Liver (tissue), 7 donors: ENCODE measurements at regions not wholly inside any gene's neighbourhood (a gene's known extent, or its start where the extent isn't known, plus 50 kb on each side); places are given as distances from the start of the nearest gene placed in this dataset.

Experiments
- DNase-seq: peaks from one replicate; pipeline ENCODE4 v3.0.0-alpha.2; 2017; ENCODE audit warnings: low spot score
- H3K27ac ChIP-seq, 2 donors: one replicate each; pipeline ENCODE4 v1.7.0; 2013; ENCODE audit warnings: inconsistent platforms in 2 of 2, low read length in 2 of 2, control low read depth in 1 of 2, low read depth in 1 of 2, mild to moderate bottlenecking in 1 of 2
- H3K27me3 ChIP-seq, 4 donors: one replicate each; pipeline versions ENCODE4 v1.6.1 to v1.7.0; 2013; ENCODE audit warnings: low read length in 3 of 4, inconsistent platforms in 1 of 4, mild to moderate bottlenecking in 1 of 4, moderate library complexity in 1 of 4; ENCODE audit not compliant: control insufficient read depth in 4 of 4, insufficient read depth in 4 of 4
- H3K36me3 ChIP-seq, 4 donors: one replicate each; pipeline versions ENCODE4 v1.6.1 to v1.7.0; 2013; ENCODE audit warnings: low read length in 3 of 4, mild to moderate bottlenecking in 3 of 4, low read depth in 1 of 4, moderate library complexity in 1 of 4; ENCODE audit not compliant: control insufficient read depth in 4 of 4, insufficient read depth in 3 of 4
- H3K4me1 ChIP-seq, 4 donors: one replicate each; pipeline versions ENCODE4 v1.6.1 to v1.7.0; 2013; ENCODE audit warnings: low read length in 3 of 4, mild to moderate bottlenecking in 3 of 4, moderate library complexity in 1 of 4; ENCODE audit not compliant: control insufficient read depth in 4 of 4, insufficient read depth in 4 of 4
- H3K4me3 ChIP-seq, 3 donors: one replicate each; pipeline versions ENCODE4 v1.6.1 to v1.7.0; 2013; ENCODE audit warnings: low read length in 3 of 3, control low read depth in 1 of 3, low read depth in 1 of 3, mild to moderate bottlenecking in 1 of 3
- H3K9ac ChIP-seq, 2 donors: one replicate each; pipeline ENCODE4 v1.7.0; 2013; ENCODE audit warnings: low read length in 2 of 2, mild to moderate bottlenecking in 2 of 2, moderate library complexity in 2 of 2, control low read depth in 1 of 2, low read depth in 1 of 2
- H3K9me3 ChIP-seq, 4 donors: one replicate each; pipeline versions ENCODE4 v1.6.1 to v1.7.0; 2013; ENCODE audit warnings: low read length in 3 of 4; ENCODE audit not compliant: control insufficient read depth in 4 of 4
- EGR1 ChIP-seq, 2 donors: IDR thresholded peaks; 2 replicates each; pipeline ENCODE4 v1.6.1; 2016 to 2018; ENCODE audit warnings: antibody characterized with exemption in 2 of 2, low read depth in 2 of 2
- FOXA1 ChIP-seq: IDR thresholded peaks from 2 replicates; pipeline ENCODE4 v1.6.1; 2016; ENCODE audit warnings: antibody characterized with exemption
- FOXA2 ChIP-seq: IDR thresholded peaks from 2 replicates; pipeline ENCODE4 v1.6.1; 2016; ENCODE audit warnings: antibody characterized with exemption
- GABPA ChIP-seq, 2 donors: IDR thresholded peaks in 1 of 2; conservative IDR thresholded peaks in 1 of 2; 2 replicates each; pipeline ENCODE4 v1.6.1; 2016; ENCODE audit warnings: antibody characterized with exemption in 2 of 2, mild to moderate bottlenecking in 1 of 2, moderate library complexity in 1 of 2
- HNF4G ChIP-seq: IDR thresholded peaks from 2 replicates; pipeline ENCODE4 v1.6.1; 2016; ENCODE audit warnings: antibody characterized with exemption
- JUND ChIP-seq, 2 donors: IDR thresholded peaks; 2 replicates each; pipeline ENCODE4 v1.6.1; 2016; ENCODE audit warnings: antibody characterized with exemption in 2 of 2
- NR2F2 ChIP-seq: IDR thresholded peaks from 2 replicates; pipeline ENCODE4 v1.6.1; 2016; ENCODE audit warnings: antibody characterized with exemption
- RAD21 ChIP-seq, 2 donors: IDR thresholded peaks; 2 replicates each; pipeline ENCODE4 v1.6.1; 2016; ENCODE audit warnings: antibody characterized with exemption in 2 of 2, mild to moderate bottlenecking in 2 of 2
- RXRA ChIP-seq, 2 donors: IDR thresholded peaks; 2 replicates each; pipeline ENCODE4 v1.6.1; 2017 to 2018; ENCODE audit warnings: antibody characterized with exemption in 2 of 2, mild to moderate bottlenecking in 1 of 2
- SP1 ChIP-seq: IDR thresholded peaks from 2 replicates; pipeline ENCODE4 v1.6.1; 2018; ENCODE audit warnings: antibody characterized with exemption, mild to moderate bottlenecking
- TAF1 ChIP-seq: conservative IDR thresholded peaks from 2 replicates; pipeline ENCODE4 v1.6.1; 2016; ENCODE audit warnings: antibody characterized with exemption, mild to moderate bottlenecking
- WGBS: extraction: QIAGEN DNeasy Blood & Tissue Kit; methylation state at CpG from one replicate; pipeline ENCODE4 v1.1.7; 2013; 5-methylcytosine and 5-hydroxymethylcytosine counted together
- TF ChIP-seq, protein P1 (sequence below): IDR thresholded peaks from 2 replicates; pipeline ENCODE4 v1.6.1; 2016; ENCODE audit warnings: antibody characterized with exemption
- TF ChIP-seq, protein P2 (sequence below): IDR thresholded peaks from 2 replicates; pipeline ENCODE4 v1.6.1; 2016; ENCODE audit warnings: antibody characterized with exemption, mild to moderate bottlenecking
- TF ChIP-seq, protein P3 (sequence below): IDR thresholded peaks from 2 replicates; pipeline ENCODE4 v1.6.1; 2016; ENCODE audit warnings: antibody characterized with exemption
- donor health status: healthy.
- donor health status: healthy.
- donor health status: healthy.
- donor health status: healthy.

DNA sequence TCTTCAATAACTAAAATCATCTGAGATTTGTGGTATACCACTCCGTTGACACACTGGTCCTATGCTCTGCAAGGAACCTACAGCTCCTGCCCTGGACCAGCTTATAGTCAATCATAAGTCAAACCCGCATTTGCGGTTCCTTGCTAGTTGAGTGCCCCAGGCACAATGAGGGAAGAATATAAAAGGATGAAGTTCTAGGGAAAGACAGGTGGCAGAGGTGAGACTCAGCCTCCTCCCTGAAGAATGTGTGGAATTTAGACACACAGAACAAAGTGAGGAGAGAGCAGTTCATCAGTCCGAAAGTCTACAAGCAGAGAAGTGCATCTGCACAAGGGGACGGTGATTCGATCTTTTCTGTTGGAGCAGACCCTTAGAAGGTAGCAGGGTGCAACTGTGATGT lies 615.0 kb upstream of the FANCL start:
- H3K9me3 ChIP-seq, result peaks cover 0 to 2% (median 0%) of the 10 kb centered on the region in 4 donors
- no peak for TF ChIP-seq GABPA (IDR thresholded peaks at IDR 0.05 in 1 of 2, conservative IDR thresholded peaks at IDR 0.05 in 1 of 2)
- no peak for TF ChIP-seq FOXA1
- no peak for TF ChIP-seq EGR1 (IDR thresholded peaks at IDR 0.05; ENCODE audit: low read depth in 2 of 2)
- TF ChIP-seq NR2F2, result no peak
- TF ChIP-seq, protein P1, sequence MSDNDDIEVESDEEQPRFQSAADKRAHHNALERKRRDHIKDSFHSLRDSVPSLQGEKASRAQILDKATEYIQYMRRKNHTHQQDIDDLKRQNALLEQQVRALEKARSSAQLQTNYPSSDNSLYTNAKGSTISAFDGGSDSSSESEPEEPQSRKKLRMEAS, result no peak
- TF ChIP-seq, protein P2, sequence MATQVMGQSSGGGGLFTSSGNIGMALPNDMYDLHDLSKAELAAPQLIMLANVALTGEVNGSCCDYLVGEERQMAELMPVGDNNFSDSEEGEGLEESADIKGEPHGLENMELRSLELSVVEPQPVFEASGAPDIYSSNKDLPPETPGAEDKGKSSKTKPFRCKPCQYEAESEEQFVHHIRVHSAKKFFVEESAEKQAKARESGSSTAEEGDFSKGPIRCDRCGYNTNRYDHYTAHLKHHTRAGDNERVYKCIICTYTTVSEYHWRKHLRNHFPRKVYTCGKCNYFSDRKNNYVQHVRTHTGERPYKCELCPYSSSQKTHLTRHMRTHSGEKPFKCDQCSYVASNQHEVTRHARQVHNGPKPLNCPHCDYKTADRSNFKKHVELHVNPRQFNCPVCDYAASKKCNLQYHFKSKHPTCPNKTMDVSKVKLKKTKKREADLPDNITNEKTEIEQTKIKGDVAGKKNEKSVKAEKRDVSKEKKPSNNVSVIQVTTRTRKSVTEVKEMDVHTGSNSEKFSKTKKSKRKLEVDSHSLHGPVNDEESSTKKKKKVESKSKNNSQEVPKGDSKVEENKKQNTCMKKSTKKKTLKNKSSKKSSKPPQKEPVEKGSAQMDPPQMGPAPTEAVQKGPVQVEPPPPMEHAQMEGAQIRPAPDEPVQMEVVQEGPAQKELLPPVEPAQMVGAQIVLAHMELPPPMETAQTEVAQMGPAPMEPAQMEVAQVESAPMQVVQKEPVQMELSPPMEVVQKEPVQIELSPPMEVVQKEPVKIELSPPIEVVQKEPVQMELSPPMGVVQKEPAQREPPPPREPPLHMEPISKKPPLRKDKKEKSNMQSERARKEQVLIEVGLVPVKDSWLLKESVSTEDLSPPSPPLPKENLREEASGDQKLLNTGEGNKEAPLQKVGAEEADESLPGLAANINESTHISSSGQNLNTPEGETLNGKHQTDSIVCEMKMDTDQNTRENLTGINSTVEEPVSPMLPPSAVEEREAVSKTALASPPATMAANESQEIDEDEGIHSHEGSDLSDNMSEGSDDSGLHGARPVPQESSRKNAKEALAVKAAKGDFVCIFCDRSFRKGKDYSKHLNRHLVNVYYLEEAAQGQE, result no peak
- TF ChIP-seq, protein P3, sequence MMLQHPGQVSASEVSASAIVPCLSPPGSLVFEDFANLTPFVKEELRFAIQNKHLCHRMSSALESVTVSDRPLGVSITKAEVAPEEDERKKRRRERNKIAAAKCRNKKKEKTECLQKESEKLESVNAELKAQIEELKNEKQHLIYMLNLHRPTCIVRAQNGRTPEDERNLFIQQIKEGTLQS, result no peak
- TF ChIP-seq FOXA2, result no peak
- no peak overlapping the region for H3K4me3 ChIP-seq
- DNase-seq, result no peak
- no peak overlapping the region for H3K27ac ChIP-seq
- no peak overlapping the region for H3K9ac ChIP-seq
- no peaks in the 10 kb centered on the region for H3K27me3 ChIP-seq
- no peaks in the 10 kb centered on the region for H3K4me1 ChIP-seq
- no peaks in the 10 kb centered on the region for H3K36me3 ChIP-seq
- 63% methylated on average over 6 of the region's 6 CpGs for WGBS

DNA sequence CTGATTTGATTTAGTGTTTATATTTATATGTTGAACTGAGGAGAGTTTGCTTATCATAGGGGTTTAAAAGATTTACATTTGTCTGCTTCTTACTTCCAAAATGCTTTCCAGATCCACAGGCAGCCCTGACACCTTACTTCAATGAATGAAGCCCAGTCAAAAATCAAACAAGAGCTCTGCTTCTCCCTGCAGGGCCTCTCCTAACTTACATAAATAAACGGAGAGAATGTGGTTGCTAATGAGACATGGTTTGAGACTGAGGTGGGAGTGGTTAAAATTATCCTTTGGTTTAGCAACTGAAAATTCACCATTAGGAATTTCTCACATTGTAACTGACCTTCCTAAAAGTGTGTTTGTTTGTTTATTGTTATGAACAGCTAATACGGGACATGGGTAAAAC lies 612.3 kb upstream of the FANCL start:
- H3K36me3 ChIP-seq, result no peaks in the 10 kb centered on the region
- peaks cover 0 to 2% (median 0%) of the 10 kb centered on the region in 4 donors for H3K9me3 ChIP-seq
- TF ChIP-seq SP1, result no peak
- no peak for TF ChIP-seq TAF1
- TF ChIP-seq, protein P2, result no peak
- H3K27me3 ChIP-seq, result no peaks in the 10 kb centered on the region
- no peak overlapping the region for H3K27ac ChIP-seq
- H3K4me1 ChIP-seq, result no peaks in the 10 kb centered on the region
- 63% methylated on average over 2 of the region's 2 CpGs for WGBS
- DNase-seq, result no peak
- no peak overlapping the region for H3K9ac ChIP-seq
- no peak overlapping the region for H3K4me3 ChIP-seq

DNA sequence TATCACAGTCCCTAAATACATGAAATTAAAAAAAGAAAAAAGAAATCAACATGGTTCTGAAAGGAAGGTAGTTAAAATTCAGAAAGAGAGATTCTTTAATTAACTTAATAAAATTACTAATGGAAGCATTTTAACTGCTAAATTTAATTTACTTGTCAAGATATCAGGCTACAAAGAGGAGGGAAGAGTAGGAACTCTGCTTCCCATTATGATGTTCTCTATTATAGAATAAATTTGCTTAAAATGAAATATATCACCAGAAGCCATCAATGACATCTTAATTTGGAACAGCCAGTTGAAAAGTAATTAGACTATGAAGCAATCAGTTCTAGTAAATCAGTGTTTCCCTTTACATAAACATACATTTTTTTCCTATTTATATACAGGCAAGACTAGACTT lies 611.8 kb upstream of the FANCL start:
- no peak overlapping the region for H3K9ac ChIP-seq
- no peak for DNase-seq
- H3K9me3 ChIP-seq, result peaks cover 0 to 2% (median 0%) of the 10 kb centered on the region in 4 donors
- no peak overlapping the region for H3K27ac ChIP-seq
- no peaks in the 10 kb centered on the region for H3K27me3 ChIP-seq
- H3K36me3 ChIP-seq, result no peaks in the 10 kb centered on the region
- H3K4me1 ChIP-seq, result no peaks in the 10 kb centered on the region
- no peak overlapping the region for H3K4me3 ChIP-seq
- no peak for TF ChIP-seq HNF4G
- no peak for TF ChIP-seq RXRA (IDR thresholded peaks at IDR 0.05)
- TF ChIP-seq, protein P3, result no peak
- no peak for TF ChIP-seq RAD21 (IDR thresholded peaks at IDR 0.05)
- TF ChIP-seq, protein P2, result no peak
- TF ChIP-seq JUND (IDR thresholded peaks at IDR 0.05), result no peak
- no peak for TF ChIP-seq EGR1 (IDR thresholded peaks at IDR 0.05; ENCODE audit: low read depth in 2 of 2)
- no peak for TF ChIP-seq TAF1
- no peak for TF ChIP-seq GABPA (IDR thresholded peaks at IDR 0.05 in 1 of 2, conservative IDR thresholded peaks at IDR 0.05 in 1 of 2)
